Stimulated activated effector memory CD8-positive, alpha-beta T cell treated with anti-CD3 and anti-CD28 coated beads, Interleukin-12 subunit alpha, Interleukin-12 subunit beta, amount 100 ng/mL, for 72 hours (primary cell): ENCODE measurements at regions not wholly inside any gene's neighbourhood (a gene's known extent, or its start where the extent isn't known, plus 50 kb on each side); places are given as distances from the start of the nearest gene placed in this dataset.
A peak's percentile ranks its signal among the peaks of the same experiment; 100 is the strongest.

ENCODE experiments used
- ATAC-seq: fragments of 150-1000 bp; cut with Tn5 transposase; 2 replicates; pipeline ENCODE4 v1.10.0; 2021
- DNase-seq, 2 donors: peaks; one replicate each; pipeline ENCODE4 v3.0.0; 2021 to 2022; ENCODE audit warnings: low spot score in 2 of 2
- H3K27ac Mint-ChIP-seq: one replicate; pipeline ENCODE4 v1.8.0; 2022; ENCODE audit warnings: mild to moderate bottlenecking, mixed read lengths
- H3K36me3 Mint-ChIP-seq: one replicate; pipeline ENCODE4 v1.8.0; 2022; ENCODE audit warnings: mild to moderate bottlenecking, mixed read lengths
- H3K4me1 Mint-ChIP-seq: one replicate; pipeline ENCODE4 v1.8.0; 2022; ENCODE audit warnings: mixed read lengths
- H3K4me3 Mint-ChIP-seq: one replicate; pipeline ENCODE4 v1.8.0; 2022; ENCODE audit warnings: mild to moderate bottlenecking, mixed read lengths
- H3K9me3 Mint-ChIP-seq: one replicate; pipeline ENCODE4 v1.8.0; 2022; ENCODE audit warnings: mixed read lengths

GRCh38 chr14:95818581-95818980 is 58.1 kb upstream of the TUNAR start:
- DNase-seq, result no peak
- H3K27ac Mint-ChIP-seq, result no peak overlapping the region
- no peaks in the 10 kb centered on the region for H3K36me3 Mint-ChIP-seq
- no peaks in the 10 kb centered on the region for H3K4me1 Mint-ChIP-seq
- no peak overlapping the region for H3K4me3 Mint-ChIP-seq
- H3K9me3 Mint-ChIP-seq, result no peaks in the 10 kb centered on the region
- ATAC-seq, result no peak

- no peak overlapping the region for H3K4me3 Mint-ChIP-seq
- H3K9me3 Mint-ChIP-seq, result no peaks in the 10 kb centered on the region
- no peak overlapping the region for H3K27ac Mint-ChIP-seq
- no peaks in the 10 kb centered on the region for H3K36me3 Mint-ChIP-seq
- DNase-seq (no peak), ATAC-seq (no peak)
- H3K4me1 Mint-ChIP-seq, result no peaks in the 10 kb centered on the region
These were observed 59.4 kb upstream of the TUNAR start for GRCh38 chr14:95817271-95817670.

GRCh38 chr14:95816539-95816938 is 60.1 kb upstream of the TUNAR start:
- ATAC-seq (no peak), DNase-seq (no peak)
- H3K4me1 Mint-ChIP-seq, result no peaks in the 10 kb centered on the region
- H3K4me3 Mint-ChIP-seq, result no peak overlapping the region
- H3K9me3 Mint-ChIP-seq, result no peaks in the 10 kb centered on the region
- no peak overlapping the region for H3K27ac Mint-ChIP-seq
- H3K36me3 Mint-ChIP-seq, result no peaks in the 10 kb centered on the region

- Mint-ChIP-seq H3K4me1 (no peaks in the 10 kb centered on the region), H3K4me3 (no peak overlapping the region), H3K36me3 (no peaks in the 10 kb centered on the region), H3K9me3 (no peaks in the 10 kb centered on the region), H3K27ac (no peak overlapping the region)
- DNase-seq (no peak), ATAC-seq (no peak)
These were observed 61.4 kb upstream of the TUNAR start for GRCh38 chr14:95815226-95815690.

- no peak for DNase-seq
- Mint-ChIP-seq H3K27ac (no peak overlapping the region), H3K4me1 (no peaks in the 10 kb centered on the region), H3K4me3 (no peak overlapping the region), H3K9me3 (no peaks in the 10 kb centered on the region), H3K36me3 (no peaks in the 10 kb centered on the region)
- ATAC-seq, result no peak
These were observed 62.0 kb upstream of the TUNAR start for GRCh38 chr14:95814363-95815225.

- DNase-seq (no peak), ATAC-seq (no peak)
- Mint-ChIP-seq H3K27ac (no peak overlapping the region), H3K4me3 (no peak overlapping the region), H3K9me3 (peaks cover 4% of the 10 kb centered on the region), H3K36me3 (no peaks in the 10 kb centered on the region), H3K4me1 (no peaks in the 10 kb centered on the region)
These were observed 64.8 kb upstream of the TUNAR start for GRCh38 chr14:95811813-95812212.

- no peak for ATAC-seq
- H3K9me3 Mint-ChIP-seq, result peaks cover 13% of the 10 kb centered on the region
These were observed 68.3 kb upstream of the TUNAR start for GRCh38 chr14:95808371-95808770.

GRCh38 chr14:95796788-95797187 is 79.8 kb upstream of the TUNAR start:
- no peak for ATAC-seq
- no peak for DNase-seq
- Mint-ChIP-seq H3K9me3 (peaks cover 5% of the 10 kb centered on the region), H3K36me3 (no peaks in the 10 kb centered on the region), H3K4me3 (no peak overlapping the region), H3K27ac (no peak overlapping the region), H3K4me1 (no peaks in the 10 kb centered on the region)

More at GRCh38 chr14:95808371-95808770, 68.3 kb upstream of the TUNAR start:
- H3K4me3 Mint-ChIP-seq, result no peak overlapping the region
- H3K4me1 Mint-ChIP-seq, result no peaks in the 10 kb centered on the region
- no peaks in the 10 kb centered on the region for H3K36me3 Mint-ChIP-seq
- H3K27ac Mint-ChIP-seq, result no peak overlapping the region
- no peak for DNase-seq

GRCh38 chr14:95787941-95788340 is 74.0 kb upstream of the TCL1A start:
- ATAC-seq (no peak), DNase-seq (no peak)
- no peaks in the 10 kb centered on the region for H3K4me1 Mint-ChIP-seq
- no peak overlapping the region for H3K4me3 Mint-ChIP-seq
- no peak overlapping the region for H3K27ac Mint-ChIP-seq
- H3K9me3 Mint-ChIP-seq, result no peaks in the 10 kb centered on the region
- no peaks in the 10 kb centered on the region for H3K36me3 Mint-ChIP-seq

GRCh38 chr14:95786566-95786965 is 72.6 kb upstream of the TCL1A start:
- Mint-ChIP-seq H3K36me3 (no peaks in the 10 kb centered on the region), H3K4me1 (no peaks in the 10 kb centered on the region), H3K27ac (no peak overlapping the region), H3K4me3 (no peak overlapping the region), H3K9me3 (no peaks in the 10 kb centered on the region)
- ATAC-seq (no peak), DNase-seq (no peak)

- no peak overlapping the region for H3K27ac Mint-ChIP-seq
- ATAC-seq, result no peak
- H3K4me3 Mint-ChIP-seq, result no peak overlapping the region
- no peaks in the 10 kb centered on the region for H3K36me3 Mint-ChIP-seq
- no peak for DNase-seq
- H3K9me3 Mint-ChIP-seq, result no peaks in the 10 kb centered on the region
- no peaks in the 10 kb centered on the region for H3K4me1 Mint-ChIP-seq
These were observed 70.2 kb upstream of the TCL1A start for GRCh38 chr14:95784137-95784536.

GRCh38 chr14:95776798-95777534 is 63.0 kb upstream of the TCL1A start:
- H3K36me3 Mint-ChIP-seq, result no peaks in the 10 kb centered on the region
- DNase-seq (no peak), ATAC-seq (no peak)
- no peak overlapping the region for H3K4me3 Mint-ChIP-seq
- no peak overlapping the region for H3K27ac Mint-ChIP-seq
- H3K4me1 Mint-ChIP-seq, result no peaks in the 10 kb centered on the region
- no peaks in the 10 kb centered on the region for H3K9me3 Mint-ChIP-seq

- no peaks in the 10 kb centered on the region for H3K36me3 Mint-ChIP-seq
- no peak for ATAC-seq
- no peaks in the 10 kb centered on the region for H3K4me1 Mint-ChIP-seq
- DNase-seq, result peak; percentile 37 to 72
- H3K9me3 Mint-ChIP-seq, result no peaks in the 10 kb centered on the region
- no peak overlapping the region for H3K4me3 Mint-ChIP-seq
- H3K27ac Mint-ChIP-seq, result no peak overlapping the region
These were observed 60.6 kb upstream of the TCL1A start for GRCh38 chr14:95774265-95775160.

GRCh38 chr14:95770777-95771176 is 56.9 kb upstream of the TCL1A start:
- no peak for ATAC-seq
- no peaks in the 10 kb centered on the region for H3K36me3 Mint-ChIP-seq
- H3K4me3 Mint-ChIP-seq, result no peak overlapping the region
- H3K9me3 Mint-ChIP-seq, result no peaks in the 10 kb centered on the region
- no peaks in the 10 kb centered on the region for H3K4me1 Mint-ChIP-seq
- no peak for DNase-seq
- H3K27ac Mint-ChIP-seq, result no peak overlapping the region

- Mint-ChIP-seq H3K4me3 (no peak overlapping the region), H3K4me1 (no peaks in the 10 kb centered on the region), H3K27ac (no peak overlapping the region)
These were observed 56.1 kb upstream of the TCL1A start for GRCh38 chr14:95769976-95770375.

More at GRCh38 chr14:95769976-95770375, 56.1 kb upstream of the TCL1A start:
- no peaks in the 10 kb centered on the region for H3K36me3 Mint-ChIP-seq
- no peaks in the 10 kb centered on the region for H3K9me3 Mint-ChIP-seq
- DNase-seq (no peak), ATAC-seq (no peak)
